ENCODE measurements at regions not wholly inside any gene's neighbourhood (a gene's known extent, or its start where the extent isn't known, plus 50 kb on each side); places are given as distances from the start of the nearest gene placed in this dataset.

DNA sequence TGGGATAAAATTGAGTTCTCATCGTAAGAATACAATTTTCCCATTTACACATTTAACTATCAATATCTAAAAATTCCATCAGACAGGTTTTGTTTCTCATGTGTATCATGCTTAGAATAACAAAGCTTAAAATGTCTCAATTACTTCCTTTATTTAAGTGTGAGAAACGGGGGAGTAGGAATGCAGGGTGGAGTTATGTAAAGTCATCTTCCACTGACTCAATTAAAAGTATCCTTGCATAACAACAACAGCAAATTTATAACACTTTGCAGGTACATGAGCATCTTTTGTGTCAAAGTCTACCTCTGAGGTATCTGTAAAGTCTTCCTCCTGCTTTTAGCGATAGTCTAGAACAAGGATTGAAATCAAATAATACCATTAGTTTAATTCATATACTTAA lies 327.1 kb downstream of the EPHA4 start:
- Histone ChIP-seq H3K9me3 (no peaks in the 10 kb centered on the region), H3K4me3 (no peak overlapping the region), H3K4me1 (no peaks in the 10 kb centered on the region), H3K36me3 (no peaks in the 10 kb centered on the region), H3K27ac (no peak overlapping the region), H3K27me3 (no peaks in the 10 kb centered on the region)
- no peak for DNase-seq (ENCODE audit: low spot score in 2 of 2)
- TF ChIP-seq, protein P1, sequence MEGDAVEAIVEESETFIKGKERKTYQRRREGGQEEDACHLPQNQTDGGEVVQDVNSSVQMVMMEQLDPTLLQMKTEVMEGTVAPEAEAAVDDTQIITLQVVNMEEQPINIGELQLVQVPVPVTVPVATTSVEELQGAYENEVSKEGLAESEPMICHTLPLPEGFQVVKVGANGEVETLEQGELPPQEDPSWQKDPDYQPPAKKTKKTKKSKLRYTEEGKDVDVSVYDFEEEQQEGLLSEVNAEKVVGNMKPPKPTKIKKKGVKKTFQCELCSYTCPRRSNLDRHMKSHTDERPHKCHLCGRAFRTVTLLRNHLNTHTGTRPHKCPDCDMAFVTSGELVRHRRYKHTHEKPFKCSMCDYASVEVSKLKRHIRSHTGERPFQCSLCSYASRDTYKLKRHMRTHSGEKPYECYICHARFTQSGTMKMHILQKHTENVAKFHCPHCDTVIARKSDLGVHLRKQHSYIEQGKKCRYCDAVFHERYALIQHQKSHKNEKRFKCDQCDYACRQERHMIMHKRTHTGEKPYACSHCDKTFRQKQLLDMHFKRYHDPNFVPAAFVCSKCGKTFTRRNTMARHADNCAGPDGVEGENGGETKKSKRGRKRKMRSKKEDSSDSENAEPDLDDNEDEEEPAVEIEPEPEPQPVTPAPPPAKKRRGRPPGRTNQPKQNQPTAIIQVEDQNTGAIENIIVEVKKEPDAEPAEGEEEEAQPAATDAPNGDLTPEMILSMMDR (IDR thresholded peaks at IDR 0.05): no peak
- TF ChIP-seq POLR2A (IDR thresholded peaks at IDR 0.05) (no peak), EP300 (IDR thresholded peaks at IDR 0.05) (no peak)
- WGBS, 2 donors: 70 to 76% methylated on average over 3 of the region's 3 CpGs

DNA sequence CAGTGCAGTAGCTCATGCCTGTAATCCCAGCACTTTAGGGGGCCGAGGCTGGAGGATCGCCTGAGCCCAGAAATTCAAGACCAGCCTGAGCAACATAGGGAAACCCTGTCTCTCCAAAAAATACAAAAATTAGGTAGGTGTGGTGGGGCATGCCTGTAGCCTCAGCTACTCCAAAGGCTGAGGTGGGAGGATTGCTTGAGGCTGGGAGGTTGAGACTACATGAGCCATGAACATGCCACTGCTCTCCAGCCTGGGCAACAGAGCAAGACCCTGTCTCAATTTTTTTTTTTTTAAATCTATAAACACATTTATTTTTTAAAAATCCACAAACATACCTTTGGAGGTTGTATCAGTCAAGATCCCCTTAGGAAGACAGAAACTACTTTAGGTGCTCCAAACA lies 326.3 kb downstream of the EPHA4 start:
- H3K36me3 ChIP-seq: no peaks in the 10 kb centered on the region
- no peaks in the 10 kb centered on the region for H3K9me3 ChIP-seq
- DNase-seq (ENCODE audit: low spot score in 2 of 2): no peak
- WGBS, 2 donors: 82 to 94% methylated on average over 2 of the region's 2 CpGs
- H3K27ac ChIP-seq: no peak overlapping the region
- H3K27me3 ChIP-seq: no peaks in the 10 kb centered on the region
- TF ChIP-seq POLR2A (IDR thresholded peaks at IDR 0.05) (no peak), EP300 (IDR thresholded peaks at IDR 0.05) (no peak)
- TF ChIP-seq, protein P1 (IDR thresholded peaks at IDR 0.05): no peak
- H3K4me1 ChIP-seq: no peaks in the 10 kb centered on the region
- no peak overlapping the region for H3K4me3 ChIP-seq

DNA sequence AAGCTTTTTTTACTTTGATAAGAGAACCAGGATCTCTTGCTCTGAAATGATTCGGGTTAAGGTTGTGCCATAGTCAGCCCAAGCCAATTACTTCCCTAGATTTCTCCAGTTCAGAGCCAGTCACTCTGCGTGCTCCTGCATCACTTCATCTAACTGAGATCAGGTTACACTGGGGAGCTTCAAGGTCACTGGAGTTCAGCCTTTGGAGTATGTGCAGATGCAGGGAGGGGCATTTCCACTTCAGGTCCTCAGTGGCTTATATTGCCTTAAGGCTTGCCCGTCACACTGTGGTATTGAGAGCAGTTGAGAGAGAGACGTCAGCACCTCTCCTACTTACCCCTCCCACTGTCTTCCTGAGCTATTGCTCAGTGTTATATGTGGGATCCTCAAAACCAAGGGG lies 317.8 kb downstream of the EPHA4 start:
- TF ChIP-seq, protein P1 (IDR thresholded peaks at IDR 0.05): no peak
- no peak for TF ChIP-seq EP300 (IDR thresholded peaks at IDR 0.05)
- no peak for TF ChIP-seq POLR2A (IDR thresholded peaks at IDR 0.05)
- 61 to 64% methylated on average over 4 of the region's 4 CpGs for WGBS, 2 donors

DNA sequence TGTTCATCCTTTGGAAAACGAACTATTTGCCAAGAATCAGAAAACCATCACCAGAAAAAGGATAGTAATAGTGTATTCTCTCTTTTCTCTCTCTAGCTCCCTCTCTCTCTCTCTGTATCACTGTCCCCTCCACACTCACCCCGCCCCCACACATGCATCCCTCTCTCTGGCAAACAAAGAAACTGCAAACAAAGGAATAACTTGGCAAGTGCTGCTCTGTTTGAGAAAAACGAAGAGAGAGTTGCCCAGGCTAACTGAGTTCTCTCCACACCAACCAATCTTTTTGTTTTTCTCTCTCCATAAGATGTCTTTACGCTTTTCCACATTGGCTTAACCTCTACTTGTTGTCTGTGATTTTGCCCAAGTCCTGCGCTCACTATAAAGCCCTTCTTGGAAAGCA lies 316.2 kb downstream of the EPHA4 start:
- Histone ChIP-seq H3K9me3 (no peaks in the 10 kb centered on the region), H3K27me3 (no peaks in the 10 kb centered on the region), H3K4me3 (no peak overlapping the region), H3K36me3 (no peaks in the 10 kb centered on the region), H3K4me1 (no peaks in the 10 kb centered on the region), H3K27ac (no peak overlapping the region)
- no peak for TF ChIP-seq EP300 (IDR thresholded peaks at IDR 0.05)
- no peak for TF ChIP-seq POLR2A (IDR thresholded peaks at IDR 0.05)
- TF ChIP-seq, protein P1 (IDR thresholded peaks at IDR 0.05): no peak
- 35 to 38% methylated on average over 5 of the region's 5 CpGs for WGBS, 2 donors
- no peak for DNase-seq (ENCODE audit: low spot score in 2 of 2)

More for the DNA sequence above, 317.8 kb downstream of the EPHA4 start:
- DNase-seq (ENCODE audit: low spot score in 2 of 2): no peak
- no peaks in the 10 kb centered on the region for H3K36me3 ChIP-seq
- no peaks in the 10 kb centered on the region for H3K9me3 ChIP-seq
- no peaks in the 10 kb centered on the region for H3K27me3 ChIP-seq
- H3K4me3 ChIP-seq: no peak overlapping the region
- H3K4me1 ChIP-seq: no peaks in the 10 kb centered on the region
- no peak overlapping the region for H3K27ac ChIP-seq

DNA sequence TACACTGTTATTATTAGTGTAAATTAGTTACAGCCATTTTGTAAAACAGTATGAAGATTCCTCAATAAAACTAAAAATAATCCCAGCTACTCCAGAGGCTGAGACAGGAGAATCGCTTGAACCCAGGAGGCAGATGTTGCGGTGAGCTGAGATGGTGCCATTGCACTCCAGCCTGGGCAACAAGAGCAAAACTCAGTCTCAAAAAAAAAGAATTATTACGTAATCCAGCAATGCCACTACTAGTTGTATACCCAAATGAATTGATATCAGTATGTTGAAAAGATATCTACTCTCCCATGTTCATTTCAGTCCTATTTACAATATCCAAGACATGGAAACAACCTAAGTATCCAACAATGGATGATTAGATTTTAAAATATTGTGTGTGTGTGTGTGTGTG lies 313.6 kb downstream of the EPHA4 start:
- Histone ChIP-seq H3K4me1 (no peaks in the 10 kb centered on the region), H3K27ac (no peak overlapping the region), H3K4me3 (no peak overlapping the region), H3K9me3 (no peaks in the 10 kb centered on the region), H3K27me3 (no peaks in the 10 kb centered on the region), H3K36me3 (no peaks in the 10 kb centered on the region)
- DNase-seq (ENCODE audit: low spot score in 2 of 2): no peak
- 96 to 98% methylated on average over 3 of the region's 3 CpGs for WGBS, 2 donors
- TF ChIP-seq POLR2A (IDR thresholded peaks at IDR 0.05): no peak
- TF ChIP-seq EP300 (IDR thresholded peaks at IDR 0.05): no peak
- TF ChIP-seq, protein P1 (IDR thresholded peaks at IDR 0.05): no peak
